ENCODE measurements at regions not wholly inside any gene's neighbourhood (a gene's known extent, or its start where the extent isn't known, plus 50 kb on each side); places are given as distances from the start of the nearest gene placed in this dataset.

DNA sequence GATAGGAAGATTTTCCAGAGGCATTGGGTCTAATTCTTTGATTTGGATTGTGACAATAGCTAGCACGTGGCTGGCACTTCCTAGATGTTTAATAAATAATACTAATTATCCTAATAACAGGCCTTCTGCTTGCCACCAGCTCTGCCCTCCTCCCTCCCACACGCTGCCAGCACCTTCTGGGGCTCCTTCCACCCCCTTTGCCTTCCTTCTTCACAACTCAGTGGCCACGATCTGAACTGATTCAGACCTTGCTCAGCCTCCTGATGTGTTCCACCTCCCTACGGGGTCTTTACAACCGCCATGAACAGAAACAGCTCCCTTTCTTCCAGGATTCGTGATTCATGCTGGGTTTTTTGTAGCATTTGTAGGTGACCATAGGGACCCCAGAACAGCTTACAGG, 310.3 kb upstream of the HS6ST1 start:
- TF ChIP-seq TAF1 (IDR thresholded peaks at IDR 0.05; ENCODE audit: low read depth, low read length) (no peak), POLR2A (IDR thresholded peaks at IDR 0.05; ENCODE audit: low read depth, low read length) (no peak), POLR2AphosphoS5 (IDR thresholded peaks at IDR 0.05; ENCODE audit: low read depth, low read length) (no peak), PAX5 (IDR thresholded peaks at IDR 0.05; ENCODE audit: insufficient read depth, low read length, severe bottlenecking) (no peak), POU2F2 (IDR thresholded peaks at IDR 0.05; ENCODE audit: low read depth, low read length) (no peak)
